OCI-LY7 (cell line): ENCODE measurements at regions not wholly inside any gene's neighbourhood (a gene's known extent, or its start where the extent isn't known, plus 50 kb on each side); places are given as distances from the start of the nearest gene placed in this dataset.

ENCODE experiments used
- BruUV-seq: library from RNA; stranded (reverse); fragments of 400-500 nt; replicated peaks from 2 replicates; lab custom pipeline; 2021; lab: Mats Ljungman, UMichigan
- CTCF ChIA-PET: fragments of 300-600 bp; sonication (Branson Sonifier 250); formaldehyde crosslinking; loops from one replicate; lab custom pipeline; 2022; ENCODE audit warnings: antibody characterized with exemption; ENCODE audit not compliant: unreplicated experiment; lab: Charles Lee
- POLR2A ChIA-PET: fragments of 300-600 bp; sonication (Branson Sonifier 250); formaldehyde crosslinking; loops from one replicate; lab custom pipeline; 2022; ENCODE audit warnings: antibody characterized with exemption; lab: Charles Lee
- DNase-seq: peaks from one replicate; pipeline ENCODE4 v3.0.0-alpha.2; 2015; ENCODE audit warnings: low spot score
- H2AFZ ChIP-seq: fragments of 200-600 bp; sonication (generic), shearing (Covaris generic); 2 replicates; pipeline ENCODE4 v1.6.1; 2014; ENCODE audit warnings: mild to moderate bottlenecking, antibody characterized with exemption, low read length, moderate library complexity
- H3K27ac ChIP-seq: fragments of 200-600 bp; sonication (generic); 2 replicates; pipeline ENCODE4 v1.5.1; 2014; ENCODE audit warnings: mixed run types, low read depth, mild to moderate bottlenecking, moderate library complexity, low read length, inconsistent platforms; ENCODE audit not compliant: poor library complexity, severe bottlenecking
- H3K36me3 ChIP-seq: fragments of 200-600 bp; sonication (generic); 2 replicates; pipeline ENCODE4 v1.6.1; 2014; ENCODE audit warnings: mild to moderate bottlenecking, antibody characterized with exemption, low read length, moderate library complexity, mixed read lengths; ENCODE audit not compliant: insufficient read depth
- H3K4me1 ChIP-seq: fragments of 200-600 bp; sonication (generic); 2 replicates; pipeline ENCODE4 v1.5.1; 2014; ENCODE audit warnings: mild to moderate bottlenecking, low read length; ENCODE audit not compliant: insufficient read depth, poor library complexity, severe bottlenecking
- H3K4me2 ChIP-seq: fragments of 200-600 bp; sonication (generic); 2 replicates; pipeline ENCODE4 v1.6.1; 2014; ENCODE audit warnings: mild to moderate bottlenecking, low read length
- H3K4me3 ChIP-seq: fragments of 200-600 bp; sonication (generic); 2 replicates; pipeline ENCODE4 v1.5.1; 2014; ENCODE audit warnings: mild to moderate bottlenecking, low read depth, low read length; ENCODE audit not compliant: poor library complexity, severe bottlenecking
- H3K79me2 ChIP-seq: fragments of 200-600 bp; sonication (generic); 2 replicates; pipeline ENCODE4 v1.6.1; 2016; ENCODE audit warnings: low read depth, mild to moderate bottlenecking, low read length, moderate library complexity, mixed read lengths; ENCODE audit not compliant: insufficient read depth
- H3K9me2 ChIP-seq: fragments of 200-600 bp; sonication (generic); 2 replicates; pipeline ENCODE4 v1.6.1; 2016; ENCODE audit warnings: mild to moderate bottlenecking, low read length, mixed read lengths; ENCODE audit not compliant: insufficient read depth
- H3K9me3 ChIP-seq: fragments of 200-600 bp; sonication (generic); 2 replicates; pipeline ENCODE4 v1.6.1; 2014; ENCODE audit warnings: mild to moderate bottlenecking, mixed run types, low read length, mixed read lengths
- H4K20me1 ChIP-seq: fragments of 200-600 bp; sonication (generic); 2 replicates; pipeline ENCODE4 v1.6.1; 2014; ENCODE audit warnings: mild to moderate bottlenecking, antibody characterized with exemption, low read length, moderate library complexity, mixed read lengths; ENCODE audit not compliant: insufficient read depth
- EZH2phosphoT487 ChIP-seq: fragments of 200-600 bp; sonication (generic); IDR thresholded peaks from 2 replicates; pipeline ENCODE4 v1.6.1; 2018; ENCODE audit warnings: low read depth, borderline replicate concordance, mild to moderate bottlenecking, mixed run types, antibody characterized with exemption, low read length, moderate library complexity, mixed read lengths
- intact Hi-C: fragments of 100-400 bp; cut with micrococcal nuclease; formaldehyde crosslinking; loops from one replicate; pipeline ENCODE4 v1.10.0; 2022; ENCODE audit not compliant: unreplicated experiment
- TF ChIP-seq, protein P1 (sequence below): fragments of 200-600 bp; sonication (generic); conservative IDR thresholded peaks from 2 replicates; pipeline ENCODE4 v1.5.1; 2014; ENCODE audit warnings: mild to moderate bottlenecking, antibody characterized with exemption, low read length, moderate library complexity, mixed read lengths

DNA sequence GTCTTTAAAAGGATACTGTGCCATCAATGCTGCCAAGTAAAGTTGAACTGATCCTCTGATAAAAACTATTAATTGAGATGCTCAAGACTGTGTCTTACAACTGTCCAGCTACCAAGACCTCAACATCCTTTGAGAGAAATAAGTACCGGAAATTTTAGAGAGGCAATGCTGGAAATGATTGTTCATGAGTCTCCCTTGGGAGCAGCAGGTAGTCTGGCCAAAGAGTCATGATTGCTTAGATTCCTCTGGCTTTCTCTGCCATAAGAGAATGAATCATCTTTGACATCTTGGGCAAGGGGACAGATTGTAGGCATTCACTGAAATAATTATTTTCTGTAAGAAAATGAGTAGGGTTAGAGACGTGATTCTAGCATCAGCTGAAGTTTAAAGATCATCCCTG is 466.6 kb upstream of the DAB2 start:
- no peaks in the 10 kb centered on the region for H3K4me1 ChIP-seq
- ChIA-PET POLR2A (no interaction called here), CTCF (no interaction called here)
- intact Hi-C loops = no loop called here
- no peaks in the 10 kb centered on the region for H4K20me1 ChIP-seq
- no peak for DNase-seq
- no peak overlapping the region for H3K4me2 ChIP-seq
- H3K4me3 ChIP-seq = no peak overlapping the region
- H3K36me3 ChIP-seq = no peaks in the 10 kb centered on the region
- BruUV-seq = no TSS peak
- no peak overlapping the region for H3K27ac ChIP-seq
- H3K9me3 ChIP-seq = no peaks in the 10 kb centered on the region
- H3K79me2 ChIP-seq = no peaks in the 10 kb centered on the region
- H3K9me2 ChIP-seq = no peaks in the 10 kb centered on the region
- no peak for TF ChIP-seq EZH2phosphoT487
- TF ChIP-seq, protein P1, sequence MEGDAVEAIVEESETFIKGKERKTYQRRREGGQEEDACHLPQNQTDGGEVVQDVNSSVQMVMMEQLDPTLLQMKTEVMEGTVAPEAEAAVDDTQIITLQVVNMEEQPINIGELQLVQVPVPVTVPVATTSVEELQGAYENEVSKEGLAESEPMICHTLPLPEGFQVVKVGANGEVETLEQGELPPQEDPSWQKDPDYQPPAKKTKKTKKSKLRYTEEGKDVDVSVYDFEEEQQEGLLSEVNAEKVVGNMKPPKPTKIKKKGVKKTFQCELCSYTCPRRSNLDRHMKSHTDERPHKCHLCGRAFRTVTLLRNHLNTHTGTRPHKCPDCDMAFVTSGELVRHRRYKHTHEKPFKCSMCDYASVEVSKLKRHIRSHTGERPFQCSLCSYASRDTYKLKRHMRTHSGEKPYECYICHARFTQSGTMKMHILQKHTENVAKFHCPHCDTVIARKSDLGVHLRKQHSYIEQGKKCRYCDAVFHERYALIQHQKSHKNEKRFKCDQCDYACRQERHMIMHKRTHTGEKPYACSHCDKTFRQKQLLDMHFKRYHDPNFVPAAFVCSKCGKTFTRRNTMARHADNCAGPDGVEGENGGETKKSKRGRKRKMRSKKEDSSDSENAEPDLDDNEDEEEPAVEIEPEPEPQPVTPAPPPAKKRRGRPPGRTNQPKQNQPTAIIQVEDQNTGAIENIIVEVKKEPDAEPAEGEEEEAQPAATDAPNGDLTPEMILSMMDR = no peak
- no peak overlapping the region for H2AFZ ChIP-seq

DNA sequence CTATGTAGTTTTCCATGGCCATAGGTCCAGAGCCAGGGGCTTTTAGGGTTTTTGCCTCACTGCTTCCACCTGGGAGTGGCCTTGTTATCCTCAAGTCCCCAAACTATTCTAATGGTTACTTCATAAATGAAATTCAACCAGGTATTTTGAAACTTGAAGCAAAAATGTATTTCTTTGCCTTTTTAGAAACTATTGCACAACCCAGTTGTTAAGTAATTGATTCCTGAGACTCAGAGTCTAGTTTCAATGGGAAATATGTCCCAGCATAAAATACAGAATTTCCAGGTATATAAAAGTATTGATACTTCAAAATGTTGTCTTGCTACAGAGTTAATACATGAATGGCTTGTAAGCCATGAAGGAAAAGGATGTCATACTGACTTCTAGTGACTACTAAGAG is 456.2 kb upstream of the DAB2 start:
- no peak overlapping the region for H3K4me2 ChIP-seq
- no peaks in the 10 kb centered on the region for H3K79me2 ChIP-seq
- H3K9me3 ChIP-seq = no peaks in the 10 kb centered on the region
- no peaks in the 10 kb centered on the region for H4K20me1 ChIP-seq
- H3K27ac ChIP-seq = no peak overlapping the region
- no peaks in the 10 kb centered on the region for H3K4me1 ChIP-seq
- TF ChIP-seq, protein P1 = no peak
- TF ChIP-seq EZH2phosphoT487 = no peak
- no peak overlapping the region for H2AFZ ChIP-seq
- ChIA-PET CTCF (no interaction called here), POLR2A (no interaction called here)
- DNase-seq = no peak
- no TSS peak for BruUV-seq
- H3K36me3 ChIP-seq = no peaks in the 10 kb centered on the region
- no peak overlapping the region for H3K4me3 ChIP-seq
- H3K9me2 ChIP-seq = no peaks in the 10 kb centered on the region
- intact Hi-C loops = no loop called here

DNA sequence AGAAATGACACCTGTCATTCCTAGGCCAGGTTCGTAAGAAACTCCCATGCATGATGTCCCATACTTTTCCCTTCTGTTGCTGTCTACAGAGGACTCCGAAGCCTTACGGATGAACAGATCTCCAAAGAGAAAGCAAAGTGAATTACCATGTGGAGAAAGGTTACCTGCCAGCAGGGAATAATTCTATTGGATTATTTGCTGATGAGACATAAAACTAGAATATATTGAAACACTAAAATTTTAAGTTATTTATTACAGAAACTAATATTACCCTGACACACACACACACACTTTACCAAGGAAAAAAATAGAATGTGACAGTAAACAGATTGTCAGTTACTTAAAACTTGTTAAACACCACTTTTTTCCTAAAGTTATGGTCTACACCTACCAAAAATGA is 452.7 kb upstream of the DAB2 start:
- TF ChIP-seq, protein P1 = no peak
- TF ChIP-seq EZH2phosphoT487 = no peak
- BruUV-seq = no TSS peak
- no peak overlapping the region for H3K4me2 ChIP-seq
- H3K4me3 ChIP-seq = no peak overlapping the region
- no peak overlapping the region for H2AFZ ChIP-seq
- H3K4me1 ChIP-seq = no peaks in the 10 kb centered on the region
- H3K79me2 ChIP-seq = no peaks in the 10 kb centered on the region
- DNase-seq = no peak
- no peaks in the 10 kb centered on the region for H3K9me2 ChIP-seq
- no peaks in the 10 kb centered on the region for H4K20me1 ChIP-seq
- CTCF ChIA-PET = no interaction called here
- no peak overlapping the region for H3K27ac ChIP-seq
- POLR2A ChIA-PET = no interaction called here
- intact Hi-C loops = no loop called here
- no peaks in the 10 kb centered on the region for H3K36me3 ChIP-seq
- H3K9me3 ChIP-seq = no peaks in the 10 kb centered on the region
